ENCODE measurements at regions not wholly inside any gene's neighbourhood (a gene's known extent, or its start where the extent isn't known, plus 50 kb on each side); places are given as distances from the start of the nearest gene placed in this dataset.

GRCh38 chr2:236646871-236647270 is 77.2 kb downstream of the ACKR3 start:
- WGBS, 3 donors, result 93 to 97% (median 96%) methylated on average over 4 of the region's 4 CpGs
- no peak overlapping the region for H3K27ac ChIP-seq (ENCODE audit: low read depth, low read length)

DNA sequence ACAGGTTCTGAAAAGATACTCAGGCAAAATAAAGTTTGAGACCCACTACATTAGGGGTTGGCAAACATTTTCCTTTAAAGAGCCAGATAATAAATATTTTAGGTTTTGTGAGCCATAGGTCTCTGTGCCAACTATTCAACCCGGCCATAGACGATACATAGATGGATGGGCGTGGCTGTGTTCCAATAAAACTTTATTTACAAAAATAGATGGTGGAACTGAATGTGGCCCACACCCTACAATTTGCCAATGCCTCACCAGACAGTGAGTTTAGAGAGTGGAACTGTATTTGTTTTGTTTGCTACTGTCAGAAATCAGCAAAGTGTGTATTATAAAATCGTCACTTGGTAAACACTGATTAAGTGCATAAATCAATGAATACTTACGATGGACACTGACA is 78.0 kb downstream of the ACKR3 start:
- WGBS, 3 donors, result 68 to 91% (median 90%) methylated on average over 5 of the region's 5 CpGs
- no peak overlapping the region for H3K27ac ChIP-seq (ENCODE audit: low read depth, low read length)

- no peak overlapping the region for H3K27ac ChIP-seq (ENCODE audit: low read depth, low read length)
- 38 to 89% (median 49%) methylated on average over 1 of the region's 1 CpG for WGBS, 3 donors
Measured at GRCh38 chr2:236653863-236654262, 84.2 kb downstream of the ACKR3 start.

DNA sequence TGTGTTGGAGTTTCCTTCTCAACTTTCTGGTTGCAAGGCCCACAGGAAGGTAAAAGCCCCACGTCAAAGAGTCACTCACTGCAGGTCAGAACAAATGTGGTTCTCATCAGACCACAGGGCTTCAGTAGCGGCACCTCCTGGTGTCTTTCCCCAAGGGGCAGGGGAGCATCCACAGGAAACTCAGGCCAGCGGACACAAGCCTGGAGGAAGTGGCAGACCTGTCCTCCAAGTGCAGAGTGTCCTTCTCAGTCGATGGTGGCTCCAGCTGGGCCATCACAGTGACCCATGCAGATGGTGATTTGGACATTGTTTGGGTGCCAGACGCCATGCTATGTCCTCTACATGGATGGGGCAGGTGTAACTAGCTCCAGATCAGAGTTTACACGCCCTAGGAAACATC is 84.9 kb downstream of the ACKR3 start:
- WGBS, 3 donors, result 80 to 87% (median 85%) methylated on average over 6 of the region's 6 CpGs

GRCh38 chr2:236656166-236656565 is 86.5 kb downstream of the ACKR3 start:
- 85 to 89% (median 87%) methylated on average over 2 of the region's 2 CpGs for WGBS, 3 donors
- H3K27ac ChIP-seq (ENCODE audit: low read depth, low read length), result no peak overlapping the region

More for the DNA sequence above, 84.9 kb downstream of the ACKR3 start:
- no peak overlapping the region for H3K27ac ChIP-seq (ENCODE audit: low read depth, low read length)

DNA sequence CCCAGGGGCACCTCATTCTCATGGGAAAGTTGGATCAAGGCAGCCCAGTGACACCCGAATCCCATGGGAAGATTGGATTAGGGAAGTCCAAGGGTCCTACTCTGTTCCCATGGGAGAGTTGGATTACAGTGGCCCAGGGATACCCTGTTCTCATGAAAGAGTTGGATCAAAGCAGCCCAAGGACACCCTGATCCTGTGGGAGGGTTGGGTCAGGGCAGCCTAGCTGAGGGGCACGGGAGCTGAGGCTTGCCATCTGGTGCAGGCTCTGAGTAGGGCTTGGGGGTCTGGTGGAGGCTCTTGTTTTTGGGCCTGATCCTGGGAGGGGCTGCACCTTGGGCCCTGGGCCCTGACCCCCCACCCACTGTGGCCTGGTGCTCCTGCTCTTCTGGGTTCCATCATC is 87.1 kb downstream of the ACKR3 start:
- WGBS, 3 donors, result 97 to 100% (median 100%) methylated on average over 2 of the region's 2 CpGs

GRCh38 chr2:236657215-236657614 is 87.6 kb downstream of the ACKR3 start:
- 94% methylated on average over 5 of the region's 5 CpGs for WGBS, 3 donors
- H3K27ac ChIP-seq (ENCODE audit: low read depth, low read length), result no peak overlapping the region

More for the DNA sequence above, 87.1 kb downstream of the ACKR3 start:
- no peak overlapping the region for H3K27ac ChIP-seq (ENCODE audit: low read depth, low read length)

DNA sequence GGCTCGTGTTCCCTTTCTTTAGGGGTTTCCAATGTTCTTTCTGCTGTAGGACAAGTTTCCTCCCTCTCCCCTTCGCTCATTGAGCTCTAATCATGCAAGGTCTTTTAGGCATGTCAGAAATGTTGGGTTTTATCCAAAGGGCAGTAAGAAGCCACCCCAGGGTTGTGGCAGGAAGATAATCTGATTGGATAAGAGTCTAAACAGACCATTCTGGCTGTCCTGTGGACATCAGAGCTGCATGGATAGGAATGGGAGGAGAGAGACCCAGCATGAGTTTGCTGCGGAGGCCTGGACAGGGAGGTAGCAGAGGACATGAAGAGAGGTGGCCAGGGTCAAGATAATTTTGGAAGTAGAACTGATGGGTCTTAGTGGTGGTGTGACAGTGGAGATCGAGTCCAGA is 88.2 kb downstream of the ACKR3 start:
- no peak overlapping the region for H3K27ac ChIP-seq (ENCODE audit: low read depth, low read length)
- 79 to 85% (median 84%) methylated on average over 4 of the region's 4 CpGs for WGBS, 3 donors

DNA sequence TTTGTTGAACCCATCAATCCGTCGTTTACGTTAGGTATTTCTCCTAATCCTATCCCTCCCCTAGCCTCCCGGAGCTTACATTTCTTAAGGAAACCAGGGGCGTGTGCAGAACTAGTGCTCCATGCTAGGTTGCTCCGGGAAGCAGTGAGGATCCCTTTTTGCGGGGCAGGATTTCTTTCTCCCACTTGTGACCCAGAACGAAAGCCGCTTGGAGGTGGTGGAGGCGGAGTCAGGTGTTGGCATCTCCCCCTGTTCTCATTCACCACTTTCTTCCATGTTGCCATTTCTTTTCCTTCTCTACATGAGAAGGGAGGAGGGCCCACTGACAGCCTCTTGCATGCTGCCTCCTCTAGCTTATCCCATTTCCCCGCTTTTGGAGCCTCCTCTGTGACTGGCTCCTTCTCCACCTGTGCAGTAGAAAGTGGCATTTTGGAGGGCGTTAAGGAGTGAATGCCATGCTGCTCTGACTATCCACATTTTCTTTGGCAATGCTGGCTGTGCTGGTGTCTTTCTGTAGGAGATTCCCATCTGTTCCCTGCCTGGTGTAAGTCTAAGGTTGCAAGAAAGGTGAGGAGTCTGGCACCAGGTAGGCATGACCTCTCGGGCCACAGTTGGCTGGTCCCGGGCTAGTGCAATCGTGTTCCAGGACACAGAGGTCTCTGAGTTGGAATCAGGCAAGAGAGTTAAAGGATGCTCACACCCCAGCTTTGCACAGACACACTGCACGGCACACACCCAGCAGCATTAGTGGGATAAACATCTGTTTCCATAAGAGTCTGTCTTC is 89.5 kb downstream of the ACKR3 start:
- no peak overlapping the region for H3K27ac ChIP-seq (ENCODE audit: low read depth, low read length)
- 86 to 88% (median 87%) methylated on average over 16 of the region's 16 CpGs for whole genome bisulfite sequencing, 3 donors

DNA sequence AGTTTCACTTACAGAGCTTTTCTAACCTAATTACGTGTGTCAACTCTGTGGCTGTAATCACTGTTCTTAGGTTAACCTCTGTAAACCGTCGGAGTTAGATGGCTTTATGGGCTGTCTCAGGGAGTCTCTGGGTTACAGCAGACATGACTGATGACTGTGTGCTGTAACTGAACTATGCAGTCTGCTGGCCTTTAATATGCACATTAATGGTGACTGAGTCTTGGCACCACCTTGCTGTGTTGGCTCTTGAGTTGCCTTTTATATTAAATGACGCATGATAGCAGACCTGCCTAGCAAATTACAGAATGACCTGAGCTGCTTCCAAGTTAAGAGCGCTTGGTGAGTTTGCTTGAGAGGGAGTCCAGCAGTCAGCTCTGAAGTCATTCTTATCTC is 90.1 kb downstream of the ACKR3 start:
- WGBS, 3 donors, result 52 to 59% (median 52%) methylated on average over 5 of the region's 5 CpGs
- no peak overlapping the region for H3K27ac ChIP-seq (ENCODE audit: low read depth, low read length)

- H3K27ac ChIP-seq (ENCODE audit: low read depth, low read length), result no peak overlapping the region
- WGBS, 3 donors, result 39 to 58% (median 44%) methylated on average over 4 of the region's 4 CpGs
Measured at GRCh38 chr2:236661061-236661761, 91.6 kb downstream of the ACKR3 start.

DNA sequence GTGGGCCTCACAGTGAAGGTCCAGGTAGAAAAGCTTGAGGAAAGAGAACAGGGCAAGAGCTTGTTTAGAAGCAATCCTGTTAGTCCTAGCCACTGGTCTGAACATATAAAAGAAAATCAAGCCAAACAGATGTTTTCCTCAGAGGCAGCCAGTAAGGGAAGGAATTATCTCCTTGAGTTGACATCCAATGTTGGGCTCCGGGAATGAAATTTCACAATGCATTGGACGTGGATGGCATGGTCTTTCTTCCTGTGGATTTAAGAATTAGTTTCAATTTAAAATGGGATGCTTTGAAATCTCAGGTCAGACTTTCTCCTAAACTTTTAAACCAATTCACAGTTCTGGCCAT is 92.1 kb downstream of the ACKR3 start:
- H3K27ac ChIP-seq (ENCODE audit: low read depth, low read length), result no peak overlapping the region
- WGBS, 3 donors, result 28 to 74% (median 53%) methylated on average over 2 of the region's 2 CpGs

- no peak overlapping the region for H3K27ac ChIP-seq (ENCODE audit: low read depth, low read length)
- WGBS, 3 donors, result 66 to 85% (median 78%) methylated on average over 11 of the region's 11 CpGs
Measured at GRCh38 chr2:236662231-236663185, 92.9 kb downstream of the ACKR3 start.

- H3K27ac ChIP-seq (ENCODE audit: low read depth, low read length), result no peak overlapping the region
- 58 to 68% (median 60%) methylated on average over 17 of the region's 17 CpGs for WGBS, 3 donors
Measured at GRCh38 chr2:236663287-236664101, 93.9 kb downstream of the ACKR3 start.

GRCh38 chr2:236664136-236664535 is 94.5 kb downstream of the ACKR3 start:
- H3K27ac ChIP-seq (ENCODE audit: low read depth, low read length), result no peak overlapping the region
- WGBS, 3 donors, result 70 to 96% (median 82%) methylated on average over 6 of the region's 6 CpGs

DNA sequence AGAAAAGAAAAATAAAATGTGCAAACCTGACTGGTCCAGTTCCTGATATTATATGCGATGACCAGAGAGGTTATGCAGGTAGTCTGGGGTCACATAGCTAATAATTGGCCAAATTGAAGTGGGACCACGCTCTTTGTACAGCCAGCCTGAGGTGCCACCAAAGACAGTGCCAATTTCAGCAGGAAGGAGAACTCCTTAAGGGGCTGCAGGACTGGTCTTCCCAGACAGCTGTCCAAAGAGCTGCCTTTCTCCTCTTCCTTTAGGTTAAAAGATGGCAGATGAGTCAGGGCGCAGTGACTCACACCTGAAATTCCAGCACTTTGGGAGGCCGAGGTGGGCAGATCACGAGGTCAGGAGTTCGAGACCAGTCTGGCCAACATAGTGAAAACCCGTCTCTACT is 95.5 kb downstream of the ACKR3 start:
- WGBS, 3 donors, result 85 to 95% (median 94%) methylated on average over 7 of the region's 7 CpGs
- H3K27ac ChIP-seq (ENCODE audit: low read depth, low read length), result no peak overlapping the region

- WGBS, 3 donors, result 88 to 94% (median 91%) methylated on average over 11 of the region's 11 CpGs
- H3K27ac ChIP-seq (ENCODE audit: low read depth, low read length), result no peak overlapping the region
Measured at GRCh38 chr2:236665572-236666118, 96.0 kb downstream of the ACKR3 start.

GRCh38 chr2:236666646-236667204 is 97.1 kb downstream of the ACKR3 start:
- no peak overlapping the region for H3K27ac ChIP-seq (ENCODE audit: low read depth, low read length)
- 91 to 94% (median 92%) methylated on average over 14 of the region's 14 CpGs for WGBS, 3 donors
